HEK293 (cell line): ENCODE measurements at regions not wholly inside any gene's neighbourhood (a gene's known extent, or its start where the extent isn't known, plus 50 kb on each side); places are given as distances from the start of the nearest gene placed in this dataset.

Source experiments
- CTCF ChIA-PET: fragments of 350-600 bp; formaldehyde crosslinking; extraction: SDS; loops from one replicate; lab custom pipeline; 2021; ENCODE audit warnings: antibody characterized with exemption; lab: Yijun Ruan, JAX
- POLR2A ChIA-PET: fragments of 300-600 bp; formaldehyde crosslinking; extraction: SDS; loops from one replicate; lab custom pipeline; 2020; ENCODE audit warnings: antibody characterized with exemption, inconsistent platforms; lab: Yijun Ruan, JAX
- H3K27ac ChIP-seq: fragments of 200-500 bp; sonication (Bioruptor generic); 2 replicates; pipeline ENCODE4 v1.5.1; 2014; ENCODE audit warnings: low read depth, low read length, control low read depth, inconsistent platforms; ENCODE audit errors: extremely low read depth
- H3K36me3 ChIP-seq, 2 experiments: fragments of 200-500 bp in 1 of 2; sonication (Bioruptor generic) in 1 of 2; 1 replicate in 1 of 2; 2 replicates in 1 of 2; pipeline ENCODE4 v1.5.1; 2014 to 2017; ENCODE audit warnings: inconsistent platforms in 2 of 2, low read length in 2 of 2; ENCODE audit not compliant: control insufficient read depth in 2 of 2, insufficient read depth in 1 of 2
- H3K4me1 ChIP-seq: fragments of 200-500 bp; sonication (Bioruptor generic); 2 replicates; pipeline ENCODE4 v1.5.1; 2014; ENCODE audit warnings: mild to moderate bottlenecking, low read length, inconsistent platforms; ENCODE audit not compliant: control insufficient read depth, insufficient read depth
- H3K4me3 ChIP-seq: 2 replicates; pipeline ENCODE4 v1.5.1; 2011; ENCODE audit warnings: low read depth, mild to moderate bottlenecking, control low read depth, low read length, moderate library complexity
- H3K9me3 ChIP-seq: fragments of 200-500 bp; sonication (Bioruptor generic); 2 replicates; pipeline ENCODE4 v1.5.1; 2014; ENCODE audit warnings: low read depth, low read length, inconsistent platforms; ENCODE audit not compliant: control insufficient read depth, insufficient read depth
- KLF9 ChIP-seq: fragments of 450-650 bp; formaldehyde crosslinking; IDR thresholded peaks from 2 replicates; pipeline ENCODE4 v1.5.1; 2016; ENCODE audit warnings: missing biosample characterization, missing genetic modification characterization, low read depth
- OSR2 ChIP-seq: fragments of 450-650 bp; formaldehyde crosslinking; IDR thresholded peaks from 2 replicates; pipeline ENCODE4 v1.5.1; 2016; ENCODE audit warnings: missing biosample characterization, missing genetic modification characterization
- RBAK ChIP-seq: fragments of 450-650 bp; formaldehyde crosslinking; IDR thresholded peaks from 2 replicates; pipeline ENCODE4 v1.5.1; 2016; ENCODE audit warnings: missing biosample characterization, missing genetic modification characterization
- SP7 ChIP-seq: fragments of 450-650 bp; formaldehyde crosslinking; IDR thresholded peaks from 2 replicates; pipeline ENCODE4 v1.5.1; 2016; ENCODE audit warnings: missing biosample characterization, missing genetic modification characterization
- ZBTB20 ChIP-seq: fragments of 450-650 bp; formaldehyde crosslinking; IDR thresholded peaks from 2 replicates; pipeline ENCODE4 v1.5.1; 2016; ENCODE audit warnings: missing biosample characterization, missing genetic modification characterization
- ZNF114 ChIP-seq: fragments of 450-650 bp; formaldehyde crosslinking; IDR thresholded peaks from 2 replicates; pipeline ENCODE4 v1.5.0; 2017; ENCODE audit warnings: missing biosample characterization, missing genetic modification characterization
- ZNF211 ChIP-seq: fragments of 450-650 bp; formaldehyde crosslinking; IDR thresholded peaks from 2 replicates; pipeline ENCODE4 v1.5.1; 2016; ENCODE audit warnings: low read depth, missing biosample characterization, missing genetic modification characterization
- ZNF266 ChIP-seq: fragments of 450-650 bp; formaldehyde crosslinking; IDR thresholded peaks from 2 replicates; pipeline ENCODE4 v1.5.1; 2016; ENCODE audit warnings: missing biosample characterization, missing genetic modification characterization, low read depth
- ZNF302 ChIP-seq: fragments of 450-650 bp; formaldehyde crosslinking; IDR thresholded peaks from 2 replicates; pipeline ENCODE4 v1.5.1; 2016; ENCODE audit warnings: missing biosample characterization, missing genetic modification characterization, low read depth
- ZNF391 ChIP-seq: fragments of 450-650 bp; formaldehyde crosslinking; IDR thresholded peaks from 2 replicates; pipeline ENCODE4 v1.5.1; 2016; ENCODE audit warnings: low read depth, missing biosample characterization, missing genetic modification characterization, borderline replicate concordance
- ZNF510 ChIP-seq: fragments of 450-650 bp; formaldehyde crosslinking; IDR thresholded peaks from 2 replicates; pipeline ENCODE4 v1.5.1; 2018; ENCODE audit warnings: mild to moderate bottlenecking, missing genetic modification characterization, missing biosample characterization; ENCODE audit not compliant: insufficient replicate concordance
- ZNF629 ChIP-seq: fragments of 450-650 bp; formaldehyde crosslinking; IDR thresholded peaks from 2 replicates; pipeline ENCODE4 v1.5.1; 2017; ENCODE audit warnings: missing biosample characterization, missing genetic modification characterization
- ZNF701 ChIP-seq: fragments of 450-650 bp; formaldehyde crosslinking; IDR thresholded peaks from 2 replicates; pipeline ENCODE4 v1.5.1; 2016; ENCODE audit warnings: missing biosample characterization, missing genetic modification characterization
- ZNF785 ChIP-seq: fragments of 450-650 bp; formaldehyde crosslinking; IDR thresholded peaks from 2 replicates; pipeline ENCODE4 v1.5.1; 2016; ENCODE audit warnings: missing biosample characterization, missing genetic modification characterization
- TF ChIP-seq, protein P1 (sequence below): fragments of 450-650 bp; formaldehyde crosslinking; conservative IDR thresholded peaks from 2 replicates; pipeline ENCODE4 v1.5.1; 2016; ENCODE audit warnings: low read depth, missing biosample characterization, missing genetic modification characterization
- TF ChIP-seq, protein P2 (sequence below): fragments of 450-650 bp; IDR thresholded peaks from 2 replicates; pipeline ENCODE4 v1.5.1; 2018; ENCODE audit warnings: missing biosample characterization, mild to moderate bottlenecking, missing genetic modification characterization
- TF ChIP-seq, protein P3 (sequence below): fragments of 450-650 bp; formaldehyde crosslinking; optimal IDR thresholded peaks from 2 replicates; pipeline ENCODE3; 2016; ENCODE audit warnings: missing biosample characterization, mild to moderate bottlenecking, missing genetic modification characterization
- TF ChIP-seq, protein P4 (sequence below): fragments of 450-650 bp; formaldehyde crosslinking; IDR thresholded peaks from 2 replicates; pipeline ENCODE4 v1.5.1; 2016; ENCODE audit warnings: missing biosample characterization, missing genetic modification characterization
- TF ChIP-seq, protein P5 (sequence below): fragments of 450-650 bp; formaldehyde crosslinking; IDR thresholded peaks from 2 replicates; pipeline ENCODE4 v1.5.1; 2017; ENCODE audit warnings: missing biosample characterization, missing genetic modification characterization
- TF ChIP-seq, protein P6 (sequence below): fragments of 450-650 bp; formaldehyde crosslinking; IDR thresholded peaks from 2 replicates; pipeline ENCODE4 v1.5.1; 2016; ENCODE audit warnings: missing biosample characterization, missing genetic modification characterization
- TF ChIP-seq, protein P7 (sequence below): fragments of 450-650 bp; formaldehyde crosslinking; IDR thresholded peaks from 2 replicates; pipeline ENCODE4 v1.5.1; 2016; ENCODE audit warnings: missing biosample characterization, missing genetic modification characterization, low read depth

DNA sequence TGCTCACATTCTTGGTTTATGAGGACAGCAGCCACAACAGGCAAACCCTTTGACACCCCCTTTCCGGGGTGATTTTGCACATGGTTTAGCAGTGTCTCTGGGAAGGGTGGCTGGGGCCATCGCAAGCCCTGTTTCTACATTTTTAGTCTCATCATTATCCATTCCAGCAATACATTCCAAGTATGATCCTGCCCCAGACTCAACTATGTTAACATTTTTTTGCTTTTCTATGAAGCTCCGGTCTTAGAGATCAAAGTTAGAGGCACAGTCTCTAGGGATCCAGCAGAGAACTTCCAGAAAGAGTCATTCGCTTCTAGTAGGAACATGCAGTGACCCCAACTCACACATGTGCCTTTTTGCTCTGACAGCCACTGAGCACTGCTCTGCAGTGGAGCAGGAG is 130.9 kb downstream of the TBX5 start (continued):
- TF ChIP-seq, protein P1, sequence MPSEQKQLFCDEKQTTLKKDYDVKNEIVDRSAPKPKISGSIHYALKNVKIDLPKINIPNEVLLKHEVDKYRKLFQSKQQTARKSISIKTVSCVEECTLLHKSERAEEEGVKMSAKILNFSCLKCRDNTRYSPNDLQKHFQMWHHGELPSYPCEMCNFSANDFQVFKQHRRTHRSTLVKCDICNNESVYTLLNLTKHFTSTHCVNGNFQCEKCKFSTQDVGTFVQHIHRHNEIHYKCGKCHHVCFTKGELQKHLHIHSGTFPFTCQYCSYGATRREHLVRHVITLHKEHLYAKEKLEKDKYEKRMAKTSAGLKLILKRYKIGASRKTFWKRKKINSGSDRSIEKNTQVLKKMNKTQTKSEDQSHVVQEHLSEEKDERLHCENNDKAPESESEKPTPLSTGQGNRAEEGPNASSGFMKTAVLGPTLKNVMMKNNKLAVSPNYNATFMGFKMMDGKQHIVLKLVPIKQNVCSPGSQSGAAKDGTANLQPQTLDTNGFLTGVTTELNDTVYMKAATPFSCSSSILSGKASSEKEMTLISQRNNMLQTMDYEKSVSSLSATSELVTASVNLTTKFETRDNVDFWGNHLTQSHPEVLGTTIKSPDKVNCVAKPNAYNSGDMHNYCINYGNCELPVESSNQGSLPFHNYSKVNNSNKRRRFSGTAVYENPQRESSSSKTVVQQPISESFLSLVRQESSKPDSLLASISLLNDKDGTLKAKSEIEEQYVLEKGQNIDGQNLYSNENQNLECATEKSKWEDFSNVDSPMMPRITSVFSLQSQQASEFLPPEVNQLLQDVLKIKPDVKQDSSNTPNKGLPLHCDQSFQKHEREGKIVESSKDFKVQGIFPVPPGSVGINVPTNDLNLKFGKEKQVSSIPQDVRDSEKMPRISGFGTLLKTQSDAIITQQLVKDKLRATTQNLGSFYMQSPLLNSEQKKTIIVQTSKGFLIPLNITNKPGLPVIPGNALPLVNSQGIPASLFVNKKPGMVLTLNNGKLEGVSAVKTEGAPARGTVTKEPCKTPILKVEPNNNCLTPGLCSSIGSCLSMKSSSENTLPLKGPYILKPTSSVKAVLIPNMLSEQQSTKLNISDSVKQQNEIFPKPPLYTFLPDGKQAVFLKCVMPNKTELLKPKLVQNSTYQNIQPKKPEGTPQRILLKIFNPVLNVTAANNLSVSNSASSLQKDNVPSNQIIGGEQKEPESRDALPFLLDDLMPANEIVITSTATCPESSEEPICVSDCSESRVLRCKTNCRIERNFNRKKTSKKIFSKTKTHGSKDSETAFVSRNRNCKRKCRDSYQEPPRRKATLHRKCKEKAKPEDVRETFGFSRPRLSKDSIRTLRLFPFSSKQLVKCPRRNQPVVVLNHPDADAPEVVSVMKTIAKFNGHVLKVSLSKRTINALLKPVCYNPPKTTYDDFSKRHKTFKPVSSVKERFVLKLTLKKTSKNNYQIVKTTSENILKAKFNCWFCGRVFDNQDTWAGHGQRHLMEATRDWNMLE (tag by site-specific recombination) = no peak
- TF ChIP-seq ZNF391 (tag by site-specific recombination) (no peak), ZNF510 (tag by site-specific recombination) (no peak), SP7 (tag by site-specific recombination) (no peak), KLF9 (tag by site-specific recombination) (no peak), ZNF701 (tag by site-specific recombination) (no peak), OSR2 (no peak)
- TF ChIP-seq, protein P2, sequence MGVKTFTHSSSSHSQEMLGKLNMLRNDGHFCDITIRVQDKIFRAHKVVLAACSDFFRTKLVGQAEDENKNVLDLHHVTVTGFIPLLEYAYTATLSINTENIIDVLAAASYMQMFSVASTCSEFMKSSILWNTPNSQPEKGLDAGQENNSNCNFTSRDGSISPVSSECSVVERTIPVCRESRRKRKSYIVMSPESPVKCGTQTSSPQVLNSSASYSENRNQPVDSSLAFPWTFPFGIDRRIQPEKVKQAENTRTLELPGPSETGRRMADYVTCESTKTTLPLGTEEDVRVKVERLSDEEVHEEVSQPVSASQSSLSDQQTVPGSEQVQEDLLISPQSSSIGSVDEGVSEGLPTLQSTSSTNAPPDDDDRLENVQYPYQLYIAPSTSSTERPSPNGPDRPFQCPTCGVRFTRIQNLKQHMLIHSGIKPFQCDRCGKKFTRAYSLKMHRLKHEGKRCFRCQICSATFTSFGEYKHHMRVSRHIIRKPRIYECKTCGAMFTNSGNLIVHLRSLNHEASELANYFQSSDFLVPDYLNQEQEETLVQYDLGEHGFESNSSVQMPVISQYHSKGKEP = no peak
- TF ChIP-seq, protein P3, sequence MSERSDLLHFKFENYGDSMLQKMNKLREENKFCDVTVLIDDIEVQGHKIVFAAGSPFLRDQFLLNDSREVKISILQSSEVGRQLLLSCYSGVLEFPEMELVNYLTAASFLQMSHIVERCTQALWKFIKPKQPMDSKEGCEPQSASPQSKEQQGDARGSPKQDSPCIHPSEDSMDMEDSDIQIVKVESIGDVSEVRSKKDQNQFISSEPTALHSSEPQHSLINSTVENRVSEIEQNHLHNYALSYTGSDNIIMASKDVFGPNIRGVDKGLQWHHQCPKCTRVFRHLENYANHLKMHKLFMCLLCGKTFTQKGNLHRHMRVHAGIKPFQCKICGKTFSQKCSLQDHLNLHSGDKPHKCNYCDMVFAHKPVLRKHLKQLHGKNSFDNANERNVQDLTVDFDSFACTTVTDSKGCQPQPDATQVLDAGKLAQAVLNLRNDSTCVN (tag by site-specific recombination) = no peak

DNA sequence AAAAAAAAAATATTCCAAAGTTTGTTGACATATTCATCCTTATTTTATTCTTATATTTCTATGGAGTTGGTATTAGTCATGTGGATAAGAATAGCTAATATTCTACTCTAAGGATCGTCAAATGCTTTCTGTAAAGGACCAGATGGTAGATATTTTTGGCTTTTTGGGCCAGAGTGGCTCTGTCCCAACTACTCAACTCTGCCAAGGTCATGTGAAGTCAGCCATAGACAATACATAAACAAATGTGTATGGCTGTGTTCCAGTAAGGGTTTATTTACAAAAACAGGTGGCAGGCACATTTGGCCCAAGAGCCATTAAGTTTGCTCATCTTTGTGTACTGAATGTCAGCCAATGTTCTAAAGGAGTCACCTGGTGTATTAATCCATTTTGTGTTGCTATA is 131.8 kb downstream of the TBX5 start:
- ChIA-PET CTCF (no interaction called here), POLR2A (no interaction called here)
- no peak overlapping the region for H3K4me3 ChIP-seq
- H3K9me3 ChIP-seq = no peaks in the 10 kb centered on the region
- no peaks in the 10 kb centered on the region for H3K36me3 ChIP-seq
- H3K4me1 ChIP-seq = no peaks in the 10 kb centered on the region
- no peak overlapping the region for H3K27ac ChIP-seq
- TF ChIP-seq ZNF114 (tag by site-specific recombination) = no peak
- TF ChIP-seq, protein P4, sequence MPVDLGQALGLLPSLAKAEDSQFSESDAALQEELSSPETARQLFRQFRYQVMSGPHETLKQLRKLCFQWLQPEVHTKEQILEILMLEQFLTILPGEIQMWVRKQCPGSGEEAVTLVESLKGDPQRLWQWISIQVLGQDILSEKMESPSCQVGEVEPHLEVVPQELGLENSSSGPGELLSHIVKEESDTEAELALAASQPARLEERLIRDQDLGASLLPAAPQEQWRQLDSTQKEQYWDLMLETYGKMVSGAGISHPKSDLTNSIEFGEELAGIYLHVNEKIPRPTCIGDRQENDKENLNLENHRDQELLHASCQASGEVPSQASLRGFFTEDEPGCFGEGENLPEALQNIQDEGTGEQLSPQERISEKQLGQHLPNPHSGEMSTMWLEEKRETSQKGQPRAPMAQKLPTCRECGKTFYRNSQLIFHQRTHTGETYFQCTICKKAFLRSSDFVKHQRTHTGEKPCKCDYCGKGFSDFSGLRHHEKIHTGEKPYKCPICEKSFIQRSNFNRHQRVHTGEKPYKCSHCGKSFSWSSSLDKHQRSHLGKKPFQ (tag by site-specific recombination) = no peak
- no peak for TF ChIP-seq RBAK (tag by site-specific recombination)
- TF ChIP-seq, protein P5, sequence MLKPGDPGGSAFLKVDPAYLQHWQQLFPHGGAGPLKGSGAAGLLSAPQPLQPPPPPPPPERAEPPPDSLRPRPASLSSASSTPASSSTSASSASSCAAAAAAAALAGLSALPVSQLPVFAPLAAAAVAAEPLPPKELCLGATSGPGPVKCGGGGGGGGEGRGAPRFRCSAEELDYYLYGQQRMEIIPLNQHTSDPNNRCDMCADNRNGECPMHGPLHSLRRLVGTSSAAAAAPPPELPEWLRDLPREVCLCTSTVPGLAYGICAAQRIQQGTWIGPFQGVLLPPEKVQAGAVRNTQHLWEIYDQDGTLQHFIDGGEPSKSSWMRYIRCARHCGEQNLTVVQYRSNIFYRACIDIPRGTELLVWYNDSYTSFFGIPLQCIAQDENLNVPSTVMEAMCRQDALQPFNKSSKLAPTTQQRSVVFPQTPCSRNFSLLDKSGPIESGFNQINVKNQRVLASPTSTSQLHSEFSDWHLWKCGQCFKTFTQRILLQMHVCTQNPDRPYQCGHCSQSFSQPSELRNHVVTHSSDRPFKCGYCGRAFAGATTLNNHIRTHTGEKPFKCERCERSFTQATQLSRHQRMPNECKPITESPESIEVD (tag by site-specific recombination) = no peak
- TF ChIP-seq, protein P6, sequence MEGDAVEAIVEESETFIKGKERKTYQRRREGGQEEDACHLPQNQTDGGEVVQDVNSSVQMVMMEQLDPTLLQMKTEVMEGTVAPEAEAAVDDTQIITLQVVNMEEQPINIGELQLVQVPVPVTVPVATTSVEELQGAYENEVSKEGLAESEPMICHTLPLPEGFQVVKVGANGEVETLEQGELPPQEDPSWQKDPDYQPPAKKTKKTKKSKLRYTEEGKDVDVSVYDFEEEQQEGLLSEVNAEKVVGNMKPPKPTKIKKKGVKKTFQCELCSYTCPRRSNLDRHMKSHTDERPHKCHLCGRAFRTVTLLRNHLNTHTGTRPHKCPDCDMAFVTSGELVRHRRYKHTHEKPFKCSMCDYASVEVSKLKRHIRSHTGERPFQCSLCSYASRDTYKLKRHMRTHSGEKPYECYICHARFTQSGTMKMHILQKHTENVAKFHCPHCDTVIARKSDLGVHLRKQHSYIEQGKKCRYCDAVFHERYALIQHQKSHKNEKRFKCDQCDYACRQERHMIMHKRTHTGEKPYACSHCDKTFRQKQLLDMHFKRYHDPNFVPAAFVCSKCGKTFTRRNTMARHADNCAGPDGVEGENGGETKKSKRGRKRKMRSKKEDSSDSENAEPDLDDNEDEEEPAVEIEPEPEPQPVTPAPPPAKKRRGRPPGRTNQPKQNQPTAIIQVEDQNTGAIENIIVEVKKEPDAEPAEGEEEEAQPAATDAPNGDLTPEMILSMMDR (tag by site-specific recombination) = no peak
- TF ChIP-seq ZNF266 (tag by site-specific recombination) = no peak
- TF ChIP-seq ZNF211 = no peak
- no peak for TF ChIP-seq ZNF629 (tag by site-specific recombination)
- TF ChIP-seq ZBTB20 (tag by site-specific recombination) = no peak
- TF ChIP-seq ZNF785 (tag by site-specific recombination) = no peak
- TF ChIP-seq, protein P7, sequence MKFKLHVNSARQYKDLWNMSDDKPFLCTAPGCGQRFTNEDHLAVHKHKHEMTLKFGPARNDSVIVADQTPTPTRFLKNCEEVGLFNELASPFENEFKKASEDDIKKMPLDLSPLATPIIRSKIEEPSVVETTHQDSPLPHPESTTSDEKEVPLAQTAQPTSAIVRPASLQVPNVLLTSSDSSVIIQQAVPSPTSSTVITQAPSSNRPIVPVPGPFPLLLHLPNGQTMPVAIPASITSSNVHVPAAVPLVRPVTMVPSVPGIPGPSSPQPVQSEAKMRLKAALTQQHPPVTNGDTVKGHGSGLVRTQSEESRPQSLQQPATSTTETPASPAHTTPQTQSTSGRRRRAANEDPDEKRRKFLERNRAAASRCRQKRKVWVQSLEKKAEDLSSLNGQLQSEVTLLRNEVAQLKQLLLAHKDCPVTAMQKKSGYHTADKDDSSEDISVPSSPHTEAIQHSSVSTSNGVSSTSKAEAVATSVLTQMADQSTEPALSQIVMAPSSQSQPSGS = no peak
- no peak for TF ChIP-seq ZNF302 (tag by site-specific recombination)
